NCI-H2081 (cell line): ENCODE measurements at regions not wholly inside any gene's neighbourhood (a gene's known extent, or its start where the extent isn't known, plus 50 kb on each side); places are given as distances from the start of the nearest gene placed in this dataset.

Experiments
- DNase-seq, 2 experiments: peaks; one replicate each; lab custom pipeline; 2025; lab: John Stamatoyannopoulos, UW

GRCh38 chr16:56090076-56090475 is 101.2 kb upstream of the GNAO1 start:
- DNase-seq = no peak

DNA sequence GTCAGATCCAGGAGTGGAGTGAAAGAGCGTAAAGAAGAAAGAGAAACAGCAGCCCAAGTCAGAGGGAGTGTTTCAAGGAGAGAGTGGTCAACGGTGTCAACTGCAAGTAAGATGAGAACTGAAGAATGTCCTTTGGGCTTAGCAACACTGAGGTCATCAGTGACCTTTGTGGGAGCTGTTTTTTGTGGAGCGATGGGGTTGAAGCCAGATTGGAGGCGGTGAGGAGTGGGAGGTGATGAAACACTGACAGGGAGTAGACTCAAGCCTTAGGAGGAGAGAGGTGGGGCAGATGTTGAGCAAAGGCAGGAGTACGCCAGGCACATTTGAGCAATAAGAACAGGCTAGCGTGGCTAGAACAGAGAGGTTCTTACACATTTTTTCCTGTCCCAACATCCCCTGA is 103.7 kb upstream of the GNAO1 start:
- DNase-seq = no peak

DNA sequence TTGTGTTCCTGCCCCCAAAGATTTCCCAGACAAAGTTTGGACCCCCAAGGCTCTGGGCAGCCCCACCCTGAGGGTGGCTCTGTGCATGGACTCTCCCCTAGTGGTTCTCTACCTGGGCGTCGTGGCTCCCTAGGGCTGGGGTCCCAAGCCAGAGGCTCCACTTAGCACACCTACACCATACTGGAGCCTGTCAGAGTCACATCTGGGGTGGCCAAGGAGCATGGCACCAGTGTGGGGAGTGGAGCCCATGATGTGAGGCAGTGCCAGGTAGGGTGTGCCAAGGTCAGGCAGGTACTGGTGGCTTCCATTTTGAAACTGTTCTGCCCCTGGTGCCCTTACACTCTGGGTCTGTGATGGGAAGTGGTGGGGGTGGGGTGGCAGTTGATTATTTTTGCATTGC is 109.9 kb upstream of the GNAO1 start:
- DNase-seq = no peak

GRCh38 chr16:56075732-56076388 is 115.4 kb upstream of the GNAO1 start:
- no peak for DNase-seq

DNA sequence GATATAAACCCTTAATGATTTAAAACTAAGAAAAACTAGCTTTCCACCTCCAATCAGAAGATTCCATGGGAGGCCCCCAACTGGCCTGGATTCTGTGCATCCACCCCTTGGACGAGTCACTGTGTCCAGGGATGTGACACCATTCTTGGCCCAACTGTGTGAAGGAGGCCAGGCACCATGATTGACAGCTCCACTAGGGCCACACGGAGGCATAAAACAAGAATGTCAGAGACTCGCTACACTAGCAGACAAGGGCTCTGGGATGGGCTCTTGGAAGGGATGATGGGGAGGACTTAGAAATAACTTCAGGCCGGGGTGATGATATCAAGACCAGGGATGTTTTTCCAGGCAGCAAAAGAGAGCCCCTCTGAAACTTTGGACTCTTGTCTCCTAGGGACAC is 117.8 kb upstream of the GNAO1 start:
- no peak for DNase-seq

GRCh38 chr16:56072096-56072495 is 119.2 kb upstream of the GNAO1 start:
- DNase-seq = no peak

DNA sequence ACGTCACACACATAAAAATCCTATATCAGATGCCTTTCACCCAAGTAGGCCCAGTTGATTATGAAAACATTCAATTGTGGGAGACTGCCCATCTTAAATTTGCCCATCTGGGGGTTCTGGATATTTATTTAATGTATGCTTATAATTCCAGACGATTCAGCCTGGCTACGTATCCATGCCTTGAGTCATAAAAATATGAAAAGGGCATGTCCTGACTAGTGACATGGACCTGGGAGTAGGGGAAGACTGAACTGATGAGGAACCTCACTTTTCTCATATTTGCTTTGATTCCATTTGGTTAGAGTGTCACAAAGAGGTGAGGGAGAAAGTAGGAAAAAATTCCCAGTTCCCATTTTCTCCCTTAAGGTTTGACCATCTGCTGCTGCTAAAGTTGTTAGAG is 122.5 kb upstream of the GNAO1 start:
- DNase-seq = no peak

DNA sequence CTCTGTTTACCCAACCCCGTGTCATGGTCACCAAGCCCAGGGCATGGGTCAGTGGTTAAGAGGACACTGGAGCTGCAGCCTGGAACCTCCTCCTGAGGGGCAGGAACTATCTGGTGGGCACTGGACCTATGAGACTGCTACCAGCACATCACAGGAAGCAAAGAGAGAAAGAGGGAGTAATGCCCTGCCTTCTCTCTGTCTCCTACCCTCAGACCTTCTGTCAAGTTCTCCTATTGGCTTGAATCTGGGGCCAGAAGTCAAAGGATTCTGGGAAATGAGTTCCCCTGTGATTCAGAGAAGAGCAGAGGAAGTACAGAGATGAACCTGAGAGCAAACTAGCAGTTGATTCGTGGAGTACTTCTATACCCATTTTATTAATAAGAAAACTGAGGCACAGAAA is 123.0 kb upstream of the GNAO1 start:
- DNase-seq = no peak

GRCh38 chr16:56067406-56067805 is 123.9 kb upstream of the GNAO1 start:
- DNase-seq = no peak

- DNase-seq = no peak
These were observed 124.7 kb upstream of the GNAO1 start for GRCh38 chr16:56066617-56067016.

- no peak for DNase-seq
These were observed 128.2 kb upstream of the GNAO1 start for GRCh38 chr16:56063111-56063510.

DNA sequence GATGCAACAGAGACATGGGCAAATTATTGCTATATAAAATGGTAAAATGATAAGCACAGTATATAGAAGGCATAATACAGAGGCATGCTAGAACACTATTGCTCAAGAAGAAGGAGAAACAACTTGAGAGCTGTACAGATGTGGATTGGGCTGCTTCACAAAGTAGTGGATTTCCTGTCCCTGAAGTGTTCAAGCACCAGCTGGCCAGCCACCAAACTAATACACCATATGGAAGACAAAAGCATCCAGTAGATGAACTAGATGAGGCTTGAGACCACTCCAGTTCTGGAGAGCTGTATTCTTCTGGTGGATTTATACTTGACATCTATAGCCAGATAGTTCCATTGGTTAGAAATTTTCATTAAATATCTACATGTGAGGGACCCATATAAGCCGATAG is 134.1 kb upstream of the GNAO1 start:
- no peak for DNase-seq

GRCh38 chr16:56050916-56051315 is 140.4 kb upstream of the GNAO1 start:
- DNase-seq = no peak

- DNase-seq = no peak
These were observed 142.7 kb upstream of the GNAO1 start for GRCh38 chr16:56048425-56049105.

GRCh38 chr16:56047307-56048234 is 143.7 kb upstream of the GNAO1 start:
- DNase-seq = no peak

DNA sequence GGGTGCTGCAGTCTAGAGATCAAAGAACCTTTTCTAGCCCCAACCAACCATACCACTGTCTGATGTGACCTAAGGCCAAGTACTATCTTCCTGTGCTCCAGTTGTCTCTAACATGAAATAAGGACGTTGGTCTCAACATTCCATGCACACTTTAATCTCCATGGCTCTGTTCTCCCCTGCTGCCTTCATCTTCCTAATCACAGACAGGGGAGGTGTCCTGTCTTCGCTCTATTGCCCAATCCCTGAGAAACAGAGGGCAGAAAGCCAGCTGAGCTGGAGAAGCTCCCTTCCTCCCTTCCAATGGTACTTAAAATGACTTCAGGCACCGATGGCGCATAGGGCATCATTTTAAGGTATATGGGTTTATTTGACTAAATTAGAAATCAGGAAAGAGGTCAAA is 148.9 kb upstream of the GNAO1 start:
- no peak for DNase-seq

GRCh38 chr16:56041556-56042140 is 149.6 kb upstream of the GNAO1 start:
- DNase-seq = peak; percentile 6 to 41

- no peak for DNase-seq
These were observed 152.7 kb upstream of the GNAO1 start for GRCh38 chr16:56038564-56039098.

DNA sequence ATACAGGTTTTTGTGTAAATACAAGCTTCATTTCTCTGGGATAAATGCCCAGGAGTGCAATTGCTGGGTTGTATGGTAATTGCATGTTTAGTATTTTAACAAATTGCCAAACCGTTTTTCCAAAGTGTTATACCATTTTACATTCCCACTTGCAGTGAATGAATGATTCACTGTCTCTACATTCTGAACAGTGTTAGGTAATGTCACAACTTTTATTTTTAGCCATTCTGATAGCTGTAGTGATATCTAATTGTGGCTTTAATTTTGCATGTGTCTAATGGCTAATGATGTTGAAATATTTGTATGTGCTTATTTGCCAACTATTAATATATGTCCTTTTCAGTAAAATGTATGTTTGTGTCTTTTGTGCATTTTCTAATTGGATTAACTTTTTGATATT is 156.9 kb upstream of the CES5A start:
- peak; percentile 3 to 30 for DNase-seq

DNA sequence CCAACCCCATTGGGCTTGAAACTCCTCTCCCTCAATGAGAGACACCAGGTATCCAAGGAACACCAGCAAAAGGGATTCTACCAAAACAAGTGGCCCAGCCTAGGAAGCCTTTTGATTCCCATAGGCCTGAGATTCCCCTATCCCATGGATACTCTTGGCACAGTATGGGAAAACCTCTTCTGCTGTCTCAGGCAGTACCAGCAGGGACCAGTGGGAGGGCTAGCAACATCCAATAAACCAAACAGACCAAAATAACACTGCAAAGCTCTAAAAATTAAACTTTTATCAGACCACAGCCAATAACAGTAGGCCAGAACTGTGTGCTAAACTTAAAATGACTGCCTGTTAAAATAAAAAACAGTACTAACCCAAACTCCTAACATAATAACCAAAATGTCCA is 153.9 kb upstream of the CES5A start:
- no peak for DNase-seq

DNA sequence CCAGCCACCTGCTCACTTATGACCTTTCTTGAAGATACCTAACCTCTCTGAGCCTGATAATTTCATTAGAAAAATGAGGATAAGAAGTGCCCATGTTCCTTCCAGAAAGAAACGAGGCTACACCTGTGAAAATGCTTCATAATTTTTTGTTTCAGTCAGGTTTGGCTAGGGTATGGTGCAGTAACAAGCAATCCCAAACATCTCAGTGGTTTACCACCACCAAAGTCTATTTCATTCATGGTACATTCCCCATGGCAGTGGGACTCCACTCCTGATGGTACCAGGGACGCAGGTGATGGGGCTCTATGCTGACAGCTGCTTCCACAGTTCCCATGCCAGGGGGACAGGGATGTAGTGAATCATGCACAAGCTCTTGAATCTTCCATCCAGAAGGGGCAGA is 147.6 kb upstream of the CES5A start:
- DNase-seq = no peak

DNA sequence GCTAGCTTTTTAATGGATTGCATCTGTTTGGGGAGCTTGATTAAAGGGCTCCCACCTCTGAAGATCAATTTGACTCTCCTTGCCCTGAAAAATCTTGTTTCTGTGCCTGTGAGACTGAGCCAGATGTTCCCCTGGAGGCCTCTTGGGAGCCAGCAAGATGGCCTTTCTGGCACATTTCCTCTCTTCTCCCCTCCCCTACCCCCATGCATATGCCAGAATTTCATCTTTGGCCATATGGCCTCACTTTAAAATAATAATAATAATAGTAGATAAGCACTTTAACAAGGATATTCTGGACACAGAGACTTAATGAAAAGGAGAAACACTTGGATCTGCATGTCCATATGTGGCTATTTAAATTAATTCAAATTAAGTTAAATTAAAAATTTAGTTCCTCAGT is 144.1 kb upstream of the CES5A start:
- DNase-seq = no peak
